ENCODE measurements at regions not wholly inside any gene's neighbourhood (a gene's known extent, or its start where the extent isn't known, plus 50 kb on each side); places are given as distances from the start of the nearest gene placed in this dataset.

DNA sequence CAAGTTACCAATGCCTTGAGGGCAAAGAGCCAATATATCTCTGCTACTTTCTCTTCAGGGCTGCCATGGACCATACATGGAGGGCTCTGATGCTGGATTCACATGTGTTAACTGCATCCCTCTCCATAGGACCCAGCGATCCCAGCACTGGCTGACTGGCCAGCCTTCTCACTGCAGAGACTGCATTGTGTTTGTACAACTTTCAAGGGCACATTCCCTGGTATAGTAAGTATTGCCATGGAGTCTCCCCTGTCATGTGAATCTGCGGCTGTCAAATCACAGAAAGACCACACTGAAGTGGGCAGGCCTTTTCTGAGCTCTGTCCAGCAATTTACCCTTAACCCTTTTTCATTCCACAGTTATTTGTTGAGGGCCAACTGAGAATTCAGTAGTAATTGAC lies 449.8 kb downstream of the OMA1 start:
- Histone ChIP-seq H3K9me3 (ENCODE audit: control insufficient read depth, low read length) (no peaks in the 10 kb centered on the region), H3K4me3 (ENCODE audit: low read length) (no peak overlapping the region), H3K36me3 (ENCODE audit: control insufficient read depth, insufficient read depth, low read length) (no peaks in the 10 kb centered on the region), H3K4me1 (ENCODE audit: control insufficient read depth, insufficient read depth, low read length) (no peaks in the 10 kb centered on the region), H3K27me3 (ENCODE audit: control insufficient read depth, insufficient read depth, low read length) (no peaks in the 10 kb centered on the region), H3K9ac (ENCODE audit: low read length) (no peak overlapping the region)

DNA sequence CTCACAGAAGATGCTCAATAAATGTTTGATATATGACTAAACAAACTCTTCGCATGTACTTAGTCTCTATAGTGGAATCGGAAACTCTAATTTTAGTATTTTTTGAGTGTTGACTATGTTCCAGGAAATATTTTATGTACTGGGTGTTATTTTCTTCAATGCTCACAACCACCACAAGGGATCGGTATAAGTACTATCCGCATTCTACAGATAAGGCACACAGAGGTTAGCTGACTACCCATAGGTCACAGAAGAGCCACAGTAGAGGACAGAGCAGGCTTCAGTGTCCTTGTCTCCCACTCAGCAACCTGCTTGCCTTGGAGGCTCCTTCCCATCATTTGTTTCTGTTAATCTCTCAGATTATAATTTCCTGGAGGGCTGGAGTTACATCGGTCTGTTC lies 451.3 kb downstream of the OMA1 start:
- Histone ChIP-seq H3K4me1 (ENCODE audit: control insufficient read depth, insufficient read depth, low read length) (no peaks in the 10 kb centered on the region), H3K4me3 (ENCODE audit: low read length) (no peak overlapping the region), H3K27me3 (ENCODE audit: control insufficient read depth, insufficient read depth, low read length) (no peaks in the 10 kb centered on the region), H3K9me3 (ENCODE audit: control insufficient read depth, low read length) (no peaks in the 10 kb centered on the region), H3K9ac (ENCODE audit: low read length) (no peak overlapping the region), H3K36me3 (ENCODE audit: control insufficient read depth, insufficient read depth, low read length) (no peaks in the 10 kb centered on the region)

DNA sequence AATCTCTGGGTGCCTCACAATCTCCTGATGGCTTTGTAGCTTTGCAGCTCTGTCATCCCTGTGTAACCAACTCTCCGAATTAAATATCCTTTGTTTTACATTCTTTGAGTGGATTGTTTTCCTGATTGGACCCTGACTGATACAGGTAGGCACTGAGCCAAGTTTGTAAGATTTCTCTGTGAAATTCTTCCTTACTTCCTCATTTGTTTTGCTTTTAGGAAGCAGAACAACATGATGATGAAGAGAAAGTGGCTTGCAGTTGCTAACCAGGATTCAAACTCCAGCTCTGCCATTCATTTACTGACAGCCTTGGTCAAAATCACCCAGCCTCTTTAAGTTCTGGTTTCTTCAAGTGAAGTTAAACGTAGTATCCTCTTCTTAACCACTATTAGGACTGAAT lies 452.3 kb downstream of the OMA1 start:
- Histone ChIP-seq H3K4me3 (ENCODE audit: low read length) (no peak overlapping the region), H3K27me3 (ENCODE audit: control insufficient read depth, insufficient read depth, low read length) (no peaks in the 10 kb centered on the region), H3K36me3 (ENCODE audit: control insufficient read depth, insufficient read depth, low read length) (no peaks in the 10 kb centered on the region), H3K9ac (ENCODE audit: low read length) (no peak overlapping the region), H3K9me3 (ENCODE audit: control insufficient read depth, low read length) (no peaks in the 10 kb centered on the region), H3K4me1 (ENCODE audit: control insufficient read depth, insufficient read depth, low read length) (no peaks in the 10 kb centered on the region)

- Histone ChIP-seq H3K4me3 (ENCODE audit: low read length) (no peak overlapping the region), H3K27me3 (ENCODE audit: control insufficient read depth, insufficient read depth, low read length) (no peaks in the 10 kb centered on the region), H3K9me3 (ENCODE audit: control insufficient read depth, low read length) (no peaks in the 10 kb centered on the region), H3K9ac (ENCODE audit: low read length) (no peak overlapping the region), H3K4me1 (ENCODE audit: control insufficient read depth, insufficient read depth, low read length) (no peaks in the 10 kb centered on the region), H3K36me3 (ENCODE audit: control insufficient read depth, insufficient read depth, low read length) (no peaks in the 10 kb centered on the region)
These were observed 455.9 kb downstream of the OMA1 start for GRCh38 chr1:58090640-58091039.

- Histone ChIP-seq H3K4me1 (ENCODE audit: control insufficient read depth, insufficient read depth, low read length) (no peaks in the 10 kb centered on the region), H3K4me3 (ENCODE audit: low read length) (no peak overlapping the region), H3K27me3 (ENCODE audit: control insufficient read depth, insufficient read depth, low read length) (no peaks in the 10 kb centered on the region), H3K9me3 (ENCODE audit: control insufficient read depth, low read length) (no peaks in the 10 kb centered on the region), H3K9ac (ENCODE audit: low read length) (no peak overlapping the region), H3K36me3 (ENCODE audit: control insufficient read depth, insufficient read depth, low read length) (no peaks in the 10 kb centered on the region)
These were observed 456.5 kb downstream of the OMA1 start for GRCh38 chr1:58089898-58090534.

- Histone ChIP-seq H3K27me3 (ENCODE audit: control insufficient read depth, insufficient read depth, low read length) (no peaks in the 10 kb centered on the region), H3K36me3 (ENCODE audit: control insufficient read depth, insufficient read depth, low read length) (no peaks in the 10 kb centered on the region), H3K4me1 (ENCODE audit: control insufficient read depth, insufficient read depth, low read length) (no peaks in the 10 kb centered on the region), H3K9me3 (ENCODE audit: control insufficient read depth, low read length) (no peaks in the 10 kb centered on the region), H3K4me3 (ENCODE audit: low read length) (no peak overlapping the region), H3K9ac (ENCODE audit: low read length) (no peak overlapping the region)
These were observed 462.3 kb downstream of the OMA1 start for GRCh38 chr1:58084266-58084665.

GRCh38 chr1:58082596-58082995 lies 463.9 kb downstream of the OMA1 start:
- H3K27me3 ChIP-seq (ENCODE audit: control insufficient read depth, insufficient read depth, low read length): no peaks in the 10 kb centered on the region
- no peaks in the 10 kb centered on the region for H3K4me1 ChIP-seq (ENCODE audit: control insufficient read depth, insufficient read depth, low read length)
- no peaks in the 10 kb centered on the region for H3K9me3 ChIP-seq (ENCODE audit: control insufficient read depth, low read length)
- H3K36me3 ChIP-seq (ENCODE audit: control insufficient read depth, insufficient read depth, low read length): no peaks in the 10 kb centered on the region
- no peak overlapping the region for H3K4me3 ChIP-seq (ENCODE audit: low read length)
- H3K9ac ChIP-seq (ENCODE audit: low read length): no peak overlapping the region

DNA sequence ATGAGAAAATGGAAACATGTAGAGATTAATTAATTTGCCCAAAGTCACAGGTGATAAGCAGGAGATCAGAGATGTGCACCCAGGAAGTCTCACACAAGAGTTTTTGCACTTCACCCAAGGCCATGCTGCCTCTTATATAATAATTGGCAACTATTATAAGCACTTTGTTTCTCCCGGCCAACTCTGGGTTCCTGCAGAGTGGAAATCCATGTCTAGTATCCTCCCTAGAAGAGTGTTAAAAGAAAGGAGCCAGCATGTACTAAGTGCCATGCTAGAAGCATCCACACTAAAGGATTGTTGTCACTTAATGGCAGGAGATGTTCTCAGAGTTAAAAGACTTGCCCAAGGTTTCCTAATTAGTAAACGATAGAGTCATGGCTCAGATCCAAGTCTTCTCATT lies 470.3 kb downstream of the OMA1 start:
- H3K9me3 ChIP-seq (ENCODE audit: control insufficient read depth, low read length): no peaks in the 10 kb centered on the region
- no peaks in the 10 kb centered on the region for H3K27me3 ChIP-seq (ENCODE audit: control insufficient read depth, insufficient read depth, low read length)
- no peak overlapping the region for H3K4me3 ChIP-seq (ENCODE audit: low read length)
- no peaks in the 10 kb centered on the region for H3K36me3 ChIP-seq (ENCODE audit: control insufficient read depth, insufficient read depth, low read length)
- H3K4me1 ChIP-seq (ENCODE audit: control insufficient read depth, insufficient read depth, low read length): no peaks in the 10 kb centered on the region
- no peak overlapping the region for H3K9ac ChIP-seq (ENCODE audit: low read length)

DNA sequence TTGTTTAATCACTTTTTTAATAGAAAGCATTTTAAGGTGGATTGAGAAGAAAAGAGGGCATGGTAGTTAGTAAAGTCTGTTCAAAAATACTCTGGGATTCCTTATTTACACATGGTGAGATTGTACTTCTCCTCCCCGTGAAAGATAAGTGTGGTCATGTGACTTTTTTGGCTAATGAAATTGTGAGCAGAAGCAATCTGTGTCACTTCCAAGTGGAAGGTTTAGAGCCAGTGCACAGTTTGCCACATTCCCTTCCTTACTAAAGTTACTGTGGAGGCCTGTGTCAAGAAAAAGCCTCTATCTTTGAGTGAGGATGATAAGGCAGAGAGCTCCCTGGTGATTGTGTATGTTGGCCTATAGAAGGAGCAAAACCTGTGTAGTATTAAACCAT lies 471.3 kb downstream of the OMA1 start:
- H3K4me3 ChIP-seq (ENCODE audit: low read length): no peak overlapping the region
- H3K4me1 ChIP-seq (ENCODE audit: control insufficient read depth, insufficient read depth, low read length): no peaks in the 10 kb centered on the region
- H3K36me3 ChIP-seq (ENCODE audit: control insufficient read depth, insufficient read depth, low read length): no peaks in the 10 kb centered on the region
- H3K9me3 ChIP-seq (ENCODE audit: control insufficient read depth, low read length): no peaks in the 10 kb centered on the region
- no peak overlapping the region for H3K9ac ChIP-seq (ENCODE audit: low read length)
- no peaks in the 10 kb centered on the region for H3K27me3 ChIP-seq (ENCODE audit: control insufficient read depth, insufficient read depth, low read length)

- Histone ChIP-seq H3K36me3 (ENCODE audit: control insufficient read depth, insufficient read depth, low read length) (no peaks in the 10 kb centered on the region), H3K4me3 (ENCODE audit: low read length) (no peak overlapping the region), H3K4me1 (ENCODE audit: control insufficient read depth, insufficient read depth, low read length) (no peaks in the 10 kb centered on the region), H3K9me3 (ENCODE audit: control insufficient read depth, low read length) (no peaks in the 10 kb centered on the region), H3K9ac (ENCODE audit: low read length) (no peak overlapping the region), H3K27me3 (ENCODE audit: control insufficient read depth, insufficient read depth, low read length) (no peaks in the 10 kb centered on the region)
These were observed 474.1 kb downstream of the OMA1 start for GRCh38 chr1:58072450-58072849.

GRCh38 chr1:58067082-58067481 lies 479.4 kb downstream of the OMA1 start:
- Histone ChIP-seq H3K9ac (ENCODE audit: low read length) (no peak overlapping the region), H3K36me3 (ENCODE audit: control insufficient read depth, insufficient read depth, low read length) (no peaks in the 10 kb centered on the region), H3K4me3 (ENCODE audit: low read length) (no peak overlapping the region), H3K4me1 (ENCODE audit: control insufficient read depth, insufficient read depth, low read length) (no peaks in the 10 kb centered on the region), H3K27me3 (ENCODE audit: control insufficient read depth, insufficient read depth, low read length) (no peaks in the 10 kb centered on the region), H3K9me3 (ENCODE audit: control insufficient read depth, low read length) (no peaks in the 10 kb centered on the region)

DNA sequence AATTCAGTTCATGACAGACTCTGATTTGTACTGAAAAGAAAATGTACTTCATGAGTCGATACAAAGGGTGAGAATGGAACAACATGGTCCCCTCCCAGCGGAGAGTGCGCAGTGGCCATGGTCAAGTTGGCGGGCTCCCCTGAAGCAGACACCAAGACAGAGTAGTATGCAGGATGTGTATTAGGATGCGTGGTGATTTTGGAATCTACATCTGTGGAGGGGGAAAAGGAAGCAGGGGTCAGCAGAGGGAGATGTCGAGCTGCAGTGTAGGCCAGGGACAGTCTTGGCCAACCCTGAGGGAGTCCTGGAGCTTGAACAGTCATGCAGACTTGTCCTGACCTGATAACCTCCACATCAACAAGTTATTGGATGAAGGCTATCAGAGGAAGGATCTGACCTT lies 481.0 kb downstream of the OMA1 start:
- no peaks in the 10 kb centered on the region for H3K9me3 ChIP-seq (ENCODE audit: control insufficient read depth, low read length)
- no peaks in the 10 kb centered on the region for H3K36me3 ChIP-seq (ENCODE audit: control insufficient read depth, insufficient read depth, low read length)
- H3K27me3 ChIP-seq (ENCODE audit: control insufficient read depth, insufficient read depth, low read length): no peaks in the 10 kb centered on the region
- no peak overlapping the region for H3K4me3 ChIP-seq (ENCODE audit: low read length)
- H3K9ac ChIP-seq (ENCODE audit: low read length): no peak overlapping the region
- H3K4me1 ChIP-seq (ENCODE audit: control insufficient read depth, insufficient read depth, low read length): no peaks in the 10 kb centered on the region

DNA sequence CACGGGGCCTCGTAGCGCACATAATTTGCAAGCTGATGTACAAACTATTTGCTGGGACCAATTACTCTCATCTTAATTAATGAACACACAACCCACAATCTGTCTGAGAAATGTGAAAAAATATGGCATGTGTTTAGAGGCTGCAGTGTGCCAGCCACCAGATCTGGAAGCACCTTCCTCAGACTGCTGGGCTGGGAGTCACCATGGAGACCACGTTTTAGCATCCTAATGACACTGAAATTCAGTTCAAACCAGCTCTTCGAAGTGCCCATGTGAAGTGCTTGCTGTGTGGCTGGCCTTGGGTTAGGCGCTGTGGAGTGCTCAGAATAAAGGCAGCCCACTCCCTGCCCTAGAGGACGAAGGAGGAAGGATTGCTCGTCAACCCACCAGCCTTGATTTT lies 482.4 kb downstream of the OMA1 start:
- H3K4me1 ChIP-seq (ENCODE audit: control insufficient read depth, insufficient read depth, low read length): no peaks in the 10 kb centered on the region
- H3K4me3 ChIP-seq (ENCODE audit: low read length): no peak overlapping the region
- no peaks in the 10 kb centered on the region for H3K27me3 ChIP-seq (ENCODE audit: control insufficient read depth, insufficient read depth, low read length)
- no peak overlapping the region for H3K9ac ChIP-seq (ENCODE audit: low read length)
- H3K9me3 ChIP-seq (ENCODE audit: control insufficient read depth, low read length): no peaks in the 10 kb centered on the region
- no peaks in the 10 kb centered on the region for H3K36me3 ChIP-seq (ENCODE audit: control insufficient read depth, insufficient read depth, low read length)
